HG03135 (cell line): ENCODE measurements at regions not wholly inside any gene's neighbourhood (a gene's known extent, or its start where the extent isn't known, plus 50 kb on each side); places are given as distances from the start of the nearest gene placed in this dataset.

ENCODE experiments used
- ATAC-seq: cut with Tn5 transposase; IDR thresholded peaks from one replicate; pipeline ENCODE4 v1.9.1; 2021; ENCODE audit warnings: mild to moderate bottlenecking, moderate library complexity; ENCODE audit not compliant: unreplicated experiment

- no peak for ATAC-seq
These were observed 84.8 kb upstream of the SOX4 start for GRCh38 chr6:21508753-21509152.

- no peak for ATAC-seq
These were observed 81.5 kb upstream of the SOX4 start for GRCh38 chr6:21511891-21512550.

- no peak for ATAC-seq
These were observed 79.3 kb upstream of the SOX4 start for GRCh38 chr6:21514288-21514687.

GRCh38 chr6:21518317-21518716, 75.2 kb upstream of the SOX4 start:
- no peak for ATAC-seq

- no peak for ATAC-seq
These were observed 73.9 kb upstream of the SOX4 start for GRCh38 chr6:21519642-21520041.

- ATAC-seq = no peak
These were observed 72.3 kb upstream of the SOX4 start for GRCh38 chr6:21521276-21521675.

GRCh38 chr6:21522143-21522747, 71.3 kb upstream of the SOX4 start:
- no peak for ATAC-seq

- ATAC-seq = no peak
These were observed 70.6 kb upstream of the SOX4 start for GRCh38 chr6:21522797-21523456.

GRCh38 chr6:21523652-21524051, 69.9 kb upstream of the SOX4 start:
- ATAC-seq = no peak

- no peak for ATAC-seq
These were observed 69.3 kb upstream of the SOX4 start for GRCh38 chr6:21524201-21524600.

- no peak for ATAC-seq
These were observed 66.6 kb upstream of the SOX4 start for GRCh38 chr6:21526974-21527373.

GRCh38 chr6:21527731-21528130, 65.8 kb upstream of the SOX4 start:
- ATAC-seq = no peak

GRCh38 chr6:21529431-21529830, 64.1 kb upstream of the SOX4 start:
- ATAC-seq = no peak

- no peak for ATAC-seq
These were observed 62.2 kb upstream of the SOX4 start for GRCh38 chr6:21531393-21531792.

- no peak for ATAC-seq
These were observed 59.9 kb upstream of the SOX4 start for GRCh38 chr6:21533678-21534077.

- ATAC-seq = no peak
These were observed 57.2 kb upstream of the SOX4 start for GRCh38 chr6:21536280-21536766.

GRCh38 chr6:21537637-21538036, 55.9 kb upstream of the SOX4 start:
- no peak for ATAC-seq

GRCh38 chr6:21538186-21538798, 55.3 kb upstream of the SOX4 start:
- ATAC-seq = no peak

GRCh38 chr6:21539621-21540100, 53.9 kb upstream of the SOX4 start:
- ATAC-seq = no peak
